Astrocyte of the spinal cord (primary cell): ENCODE measurements at regions not wholly inside any gene's neighbourhood (a gene's known extent, or its start where the extent isn't known, plus 50 kb on each side); places are given as distances from the start of the nearest gene placed in this dataset.

Experiments
- DNase-seq: peaks from one replicate; pipeline ENCODE4 v3.0.0; 2011; ENCODE audit warnings: low read depth, low spot score
- H3K4me3 ChIP-seq: 2 replicates; pipeline ENCODE4 v1.5.1; 2011; ENCODE audit warnings: low read depth, mild to moderate bottlenecking, low read length, moderate library complexity
- CTCF ChIP-seq: IDR thresholded peaks from 2 replicates; pipeline ENCODE4 v1.5.1; 2012; ENCODE audit warnings: low read depth, mild to moderate bottlenecking, low read length, inconsistent platforms
- in situ Hi-C: cut with HindIII; loops from 2 replicates; pipeline ENCODE4 v1.10.0; 2017; ENCODE audit warnings: low sequenced_read_pairs

DNA sequence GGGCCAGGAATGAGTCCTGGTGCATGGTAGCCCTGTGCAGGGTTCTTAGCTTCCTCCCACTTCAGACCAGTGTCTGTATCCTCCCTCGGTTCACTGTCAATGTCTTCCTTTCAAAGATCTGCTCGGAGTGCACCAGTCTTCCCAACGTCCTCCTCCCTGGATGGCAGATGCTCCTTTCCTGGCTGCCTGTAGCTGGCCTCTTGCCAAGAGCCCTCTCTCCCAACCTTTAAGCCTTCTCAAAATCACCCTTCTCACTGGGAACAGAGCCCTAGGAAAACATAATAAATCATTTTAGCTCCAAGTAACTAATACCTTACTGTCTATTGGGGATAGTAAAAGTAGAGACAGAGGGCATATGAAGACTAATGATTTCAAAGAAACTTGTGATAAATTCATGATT is 490.6 kb downstream of the CCSER2 start:
- in situ Hi-C loops, result no loop called here
- no peak for TF ChIP-seq CTCF
- DNase-seq, result no peak
- no peak overlapping the region for H3K4me3 ChIP-seq

DNA sequence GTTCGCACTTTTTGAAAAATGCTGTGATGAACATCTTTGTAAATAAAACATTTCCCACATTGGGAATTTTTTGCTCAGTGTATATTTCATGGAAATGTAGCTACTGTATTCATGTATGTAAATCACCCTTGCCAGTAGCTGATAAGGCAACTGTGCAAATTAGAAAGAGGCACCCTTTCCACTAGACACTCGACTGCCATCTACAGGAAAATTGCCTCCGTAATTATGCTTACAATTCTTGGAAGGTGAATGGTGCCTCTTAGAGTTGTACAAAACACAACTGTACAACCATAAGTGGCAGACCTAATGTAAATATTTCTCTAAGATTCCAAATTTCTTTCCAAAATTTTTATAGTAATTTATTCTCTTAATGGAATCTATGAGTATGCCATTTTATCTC is 491.7 kb downstream of the CCSER2 start:
- peak; percentile 18 for TF ChIP-seq CTCF
- no peak for DNase-seq
- no peak overlapping the region for H3K4me3 ChIP-seq
- in situ Hi-C loops, result no loop called here

- DNase-seq, result no peak
- in situ Hi-C loops, result no loop called here
Measured at GRCh38 chr10:84820596-84820995, 492.2 kb downstream of the CCSER2 start.

GRCh38 chr10:84822931-84823630 is 494.7 kb downstream of the CCSER2 start:
- in situ Hi-C loops, result no loop called here
- peak; percentile 14 for DNase-seq

More at GRCh38 chr10:84820596-84820995, 492.2 kb downstream of the CCSER2 start:
- no peak overlapping the region for H3K4me3 ChIP-seq
- no peak for TF ChIP-seq CTCF

DNA sequence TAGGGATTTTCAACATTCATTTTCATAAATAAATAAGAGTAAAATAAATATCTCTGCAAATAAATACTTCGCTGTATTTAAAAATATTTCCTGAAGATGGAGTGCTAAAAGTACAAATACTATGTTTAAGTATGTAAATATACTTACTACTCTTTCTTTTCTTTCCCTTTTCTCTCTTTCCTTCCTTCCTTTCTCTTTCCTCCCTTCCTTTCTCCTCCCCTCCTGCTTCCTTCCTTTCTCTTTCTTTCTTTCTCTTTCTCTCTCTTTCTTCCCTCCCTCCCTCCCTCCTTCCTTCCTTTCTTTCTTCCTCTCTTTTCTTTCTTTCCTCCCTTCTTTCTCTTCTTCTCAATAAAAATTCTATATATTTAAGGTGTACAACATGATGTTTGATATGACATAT is 496.1 kb downstream of the CCSER2 start:
- in situ Hi-C loops, result no loop called here

More at GRCh38 chr10:84822931-84823630, 494.7 kb downstream of the CCSER2 start:
- no peak overlapping the region for H3K4me3 ChIP-seq
- TF ChIP-seq CTCF, result no peak

DNA sequence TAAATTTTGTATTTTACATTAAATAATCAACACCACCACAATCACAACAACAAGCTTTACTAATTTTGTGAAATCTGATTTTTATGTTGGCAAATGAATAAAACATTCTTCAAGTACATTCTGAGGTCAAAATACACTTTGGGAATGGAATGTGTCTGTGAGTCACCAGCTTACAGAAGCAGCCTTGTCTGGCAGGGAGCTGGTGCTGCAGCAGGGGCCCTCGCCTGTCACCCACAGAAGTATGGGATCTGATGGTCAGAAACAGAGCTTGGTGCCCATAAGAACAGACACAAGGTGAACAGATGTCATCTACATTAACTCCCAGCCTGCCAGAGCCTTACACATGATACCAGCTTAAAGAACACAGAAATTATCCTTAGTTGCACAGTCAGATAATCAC is 496.9 kb downstream of the CCSER2 start:
- peak; percentile 88 for DNase-seq
- in situ Hi-C loops, result no loop called here
- TF ChIP-seq CTCF, result no peak
- H3K4me3 ChIP-seq, result no peak overlapping the region

More for the DNA sequence above, 496.1 kb downstream of the CCSER2 start:
- TF ChIP-seq CTCF, result no peak
- H3K4me3 ChIP-seq, result no peak overlapping the region
- DNase-seq, result no peak

DNA sequence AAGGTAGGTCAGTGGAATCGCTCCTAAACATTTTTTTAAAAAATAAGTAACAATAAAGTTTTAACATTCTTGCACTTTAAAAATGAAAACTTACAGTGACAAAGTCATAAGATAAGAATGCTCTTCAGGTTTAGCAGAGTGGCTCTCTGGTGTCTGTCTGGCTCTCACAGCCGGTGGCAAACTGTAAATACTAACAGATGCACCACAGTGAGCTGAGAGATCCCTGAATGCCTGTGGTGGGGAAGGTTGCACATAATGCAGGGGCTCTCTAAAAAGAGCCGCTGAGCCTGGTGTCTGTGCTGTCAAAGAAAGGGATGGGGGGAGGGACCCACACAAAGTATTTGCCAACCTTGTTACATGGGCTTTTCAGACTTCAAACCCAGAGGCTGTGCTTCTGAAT is 498.3 kb downstream of the CCSER2 start:
- H3K4me3 ChIP-seq, result no peak overlapping the region
- peak; percentile 17 for DNase-seq
- TF ChIP-seq CTCF, result no peak
- in situ Hi-C loops, result no loop called here
